HG03025 (cell line): ENCODE measurements at regions not wholly inside any gene's neighbourhood (a gene's known extent, or its start where the extent isn't known, plus 50 kb on each side); places are given as distances from the start of the nearest gene placed in this dataset.

ENCODE experiments used
- ATAC-seq: cut with Tn5 transposase; IDR thresholded peaks from one replicate; pipeline ENCODE4 v1.9.1; 2021; ENCODE audit warnings: mild to moderate bottlenecking, moderate library complexity; ENCODE audit not compliant: unreplicated experiment, low FRiP score

- ATAC-seq, result no peak
These were observed 96.2 kb upstream of the INSIG1 start for GRCh38 chr7:155201325-155202087.

GRCh38 chr7:155202106-155202871 lies 95.4 kb upstream of the INSIG1 start:
- no peak for ATAC-seq

GRCh38 chr7:155203059-155203881 lies 94.4 kb upstream of the INSIG1 start:
- no peak for ATAC-seq

GRCh38 chr7:155203882-155204691 lies 93.6 kb upstream of the INSIG1 start:
- no peak for ATAC-seq

GRCh38 chr7:155204744-155205367 lies 92.8 kb upstream of the INSIG1 start:
- ATAC-seq, result no peak

GRCh38 chr7:155205368-155206317 lies 92.0 kb upstream of the INSIG1 start:
- peak; percentile 94 for ATAC-seq

GRCh38 chr7:155206318-155207020 lies 91.2 kb upstream of the INSIG1 start:
- ATAC-seq, result peak; percentile 37

GRCh38 chr7:155207326-155208002 lies 90.2 kb upstream of the INSIG1 start:
- ATAC-seq, result no peak

- ATAC-seq, result no peak
These were observed 88.8 kb upstream of the INSIG1 start for GRCh38 chr7:155208681-155209477.

- ATAC-seq, result no peak
These were observed 88.0 kb upstream of the INSIG1 start for GRCh38 chr7:155209478-155210319.

GRCh38 chr7:155210356-155210755 lies 87.3 kb upstream of the INSIG1 start:
- ATAC-seq, result no peak

- no peak for ATAC-seq
These were observed 86.5 kb upstream of the INSIG1 start for GRCh38 chr7:155211173-155211572.

GRCh38 chr7:155211761-155212160 lies 85.9 kb upstream of the INSIG1 start:
- ATAC-seq, result no peak

GRCh38 chr7:155212301-155213015 lies 85.2 kb upstream of the INSIG1 start:
- no peak for ATAC-seq

GRCh38 chr7:155213385-155213784 lies 84.3 kb upstream of the INSIG1 start:
- no peak for ATAC-seq
